OCI-LY3 (cell line): ENCODE measurements at regions not wholly inside any gene's neighbourhood (a gene's known extent, or its start where the extent isn't known, plus 50 kb on each side); places are given as distances from the start of the nearest gene placed in this dataset.

Experiments used
- EZH2phosphoT487 ChIP-seq: fragments of 200-600 bp; shearing (Covaris generic); IDR thresholded peaks from 2 replicates; pipeline ENCODE4 v1.6.1; 2018; ENCODE audit warnings: antibody characterized with exemption, mixed run types, low read depth
- TF ChIP-seq, protein P1 (sequence below): fragments of 200-600, 300-600 bp; sonication (generic); IDR thresholded peaks from 2 replicates; pipeline ENCODE4 v1.5.1; 2014; ENCODE audit warnings: antibody characterized with exemption, low read length, low read depth

DNA sequence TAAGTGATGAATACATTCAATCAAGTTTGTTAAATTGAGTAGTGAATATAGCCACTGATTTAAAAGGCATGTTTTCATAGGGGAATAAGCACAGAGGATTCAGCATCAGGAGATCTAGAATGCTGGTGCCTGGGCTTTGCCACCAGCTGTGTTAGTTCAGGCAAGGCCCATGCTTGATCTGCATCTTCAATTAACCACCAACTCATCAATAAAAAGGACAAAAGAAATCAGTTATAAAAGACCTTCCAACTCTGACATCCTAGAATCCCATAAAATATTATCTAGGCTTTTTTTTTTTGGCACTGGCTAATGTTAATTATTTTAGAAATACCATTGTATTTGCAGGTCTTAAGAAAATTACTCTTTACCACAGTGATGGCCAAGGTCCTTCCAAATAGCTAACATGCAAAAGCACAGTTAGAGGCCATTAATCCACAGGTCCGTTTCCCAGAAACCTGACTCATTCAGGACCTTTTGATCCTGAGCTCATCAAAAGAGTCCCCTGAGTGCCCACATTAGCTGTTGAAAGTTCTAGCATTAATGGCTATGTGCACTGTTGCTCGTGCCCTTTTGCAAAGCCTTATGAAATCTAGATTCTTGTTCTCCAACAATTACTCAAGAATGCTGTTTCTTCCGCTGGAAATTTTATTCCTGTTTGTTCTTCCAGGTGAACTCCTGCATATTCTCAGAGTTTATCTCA, 170.0 kb downstream of the CYRIA start:
- TF ChIP-seq, protein P1, sequence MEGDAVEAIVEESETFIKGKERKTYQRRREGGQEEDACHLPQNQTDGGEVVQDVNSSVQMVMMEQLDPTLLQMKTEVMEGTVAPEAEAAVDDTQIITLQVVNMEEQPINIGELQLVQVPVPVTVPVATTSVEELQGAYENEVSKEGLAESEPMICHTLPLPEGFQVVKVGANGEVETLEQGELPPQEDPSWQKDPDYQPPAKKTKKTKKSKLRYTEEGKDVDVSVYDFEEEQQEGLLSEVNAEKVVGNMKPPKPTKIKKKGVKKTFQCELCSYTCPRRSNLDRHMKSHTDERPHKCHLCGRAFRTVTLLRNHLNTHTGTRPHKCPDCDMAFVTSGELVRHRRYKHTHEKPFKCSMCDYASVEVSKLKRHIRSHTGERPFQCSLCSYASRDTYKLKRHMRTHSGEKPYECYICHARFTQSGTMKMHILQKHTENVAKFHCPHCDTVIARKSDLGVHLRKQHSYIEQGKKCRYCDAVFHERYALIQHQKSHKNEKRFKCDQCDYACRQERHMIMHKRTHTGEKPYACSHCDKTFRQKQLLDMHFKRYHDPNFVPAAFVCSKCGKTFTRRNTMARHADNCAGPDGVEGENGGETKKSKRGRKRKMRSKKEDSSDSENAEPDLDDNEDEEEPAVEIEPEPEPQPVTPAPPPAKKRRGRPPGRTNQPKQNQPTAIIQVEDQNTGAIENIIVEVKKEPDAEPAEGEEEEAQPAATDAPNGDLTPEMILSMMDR: no peak
- no peak for TF ChIP-seq EZH2phosphoT487
